Suprapubic skin (tissue), 4 donors: ENCODE measurements at regions not wholly inside any gene's neighbourhood (a gene's known extent, or its start where the extent isn't known, plus 50 kb on each side); places are given as distances from the start of the nearest gene placed in this dataset.

Experiments
- DNase-seq, 2 donors: peaks; one replicate each; pipeline ENCODE4 v3.0.0-alpha.2; 2019; ENCODE audit warnings: low spot score in 2 of 2
- H3K27ac ChIP-seq: fragments of 200-600 bp; sonication (generic); one replicate; pipeline ENCODE4 v1.5.1; 2019
- H3K27me3 ChIP-seq: fragments of 200-600 bp; sonication (generic); one replicate; pipeline ENCODE4 v1.5.1; 2019
- H3K36me3 ChIP-seq: fragments of 200-600 bp; sonication (generic); one replicate; pipeline ENCODE4 v1.5.1; 2019
- H3K4me1 ChIP-seq: fragments of 200-600 bp; sonication (generic); one replicate; pipeline ENCODE4 v1.5.1; 2019
- H3K4me3 ChIP-seq: fragments of 200-600 bp; sonication (generic); one replicate; pipeline ENCODE4 v1.5.1; 2019; ENCODE audit warnings: mild to moderate bottlenecking
- H3K9me3 ChIP-seq: fragments of 200-600 bp; sonication (generic); one replicate; pipeline ENCODE4 v1.5.1; 2019
- CTCF ChIP-seq, 2 donors: fragments of 200-600 bp in 1 of 2; fragments of 450-650 bp in 1 of 2; sonication (generic) in 1 of 2; IDR thresholded peaks; one replicate each; pipeline ENCODE4 v1.5.1; 2016 to 2019; ENCODE audit warnings: antibody characterized with exemption in 2 of 2, mild to moderate bottlenecking in 1 of 2, moderate library complexity in 1 of 2
- EP300 ChIP-seq: sonication (generic); formaldehyde crosslinking; IDR thresholded peaks from one replicate; pipeline ENCODE4 v1.6.1; 2017; ENCODE audit warnings: antibody characterized with exemption
- POLR2A ChIP-seq, 2 donors: fragments of 450-650 bp; IDR thresholded peaks; one replicate each; pipeline ENCODE4 v1.6.1; 2017; ENCODE audit warnings: antibody characterized with exemption in 2 of 2, mild to moderate bottlenecking in 2 of 2, moderate library complexity in 2 of 2
- POLR2AphosphoS5 ChIP-seq, 3 donors: sonication (generic); formaldehyde crosslinking; IDR thresholded peaks; one replicate each; pipeline ENCODE4 v1.6.1; 2017; ENCODE audit warnings: antibody characterized with exemption in 3 of 3
- WGBS: methylation state at CpG from one replicate; pipeline ENCODE4 v1.1.5; 2018; 5-methylcytosine and 5-hydroxymethylcytosine counted together

DNA sequence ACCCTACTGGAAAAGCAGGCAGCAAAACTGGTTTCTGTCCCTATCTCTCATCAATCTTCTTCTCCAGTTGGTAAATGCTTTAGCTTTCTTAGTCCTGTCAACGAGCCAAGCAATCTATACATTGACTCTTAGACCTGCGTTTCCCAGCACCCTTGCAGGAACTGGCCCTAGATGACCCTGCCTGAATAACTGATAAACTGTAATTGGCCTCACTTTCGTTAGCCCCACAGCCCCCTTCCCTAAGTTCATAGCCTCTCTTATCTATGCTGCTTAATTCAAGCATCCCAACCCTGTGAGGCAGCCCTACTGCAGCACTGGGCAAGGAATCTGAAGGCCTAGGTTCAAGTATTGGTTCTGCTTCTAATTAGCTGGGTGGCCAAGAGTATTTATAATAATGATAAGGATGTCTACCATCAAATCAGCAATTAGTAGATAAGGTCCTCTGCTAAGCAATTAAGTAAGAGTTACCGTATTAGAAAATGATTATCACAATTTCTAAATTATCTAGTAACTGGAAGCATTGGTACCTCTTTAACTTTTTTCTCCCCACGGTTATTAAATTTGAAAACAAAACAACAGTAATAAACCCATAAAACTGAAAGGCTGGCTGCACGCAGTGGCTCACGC, 86.4 kb upstream of the RMDN2 start:
- no peaks in the 10 kb centered on the region for H3K36me3 ChIP-seq
- H3K27me3 ChIP-seq = no peaks in the 10 kb centered on the region
- H3K4me3 ChIP-seq = no peak overlapping the region
- no peak for DNase-seq
- TF ChIP-seq EP300 = no peak
- no peak for TF ChIP-seq CTCF (IDR thresholded peaks at IDR 0.05)
- no peak for TF ChIP-seq POLR2A (IDR thresholded peaks at IDR 0.05)
- TF ChIP-seq POLR2AphosphoS5 (IDR thresholded peaks at IDR 0.05) = no peak
- no peak overlapping the region for H3K27ac ChIP-seq
- WGBS = 87% methylated on average over 7 of the region's 7 CpGs
- no peaks in the 10 kb centered on the region for H3K9me3 ChIP-seq
- H3K4me1 ChIP-seq = no peaks in the 10 kb centered on the region

- H3K4me3 ChIP-seq = no peak overlapping the region
- no peak for TF ChIP-seq EP300
- H3K9me3 ChIP-seq = no peaks in the 10 kb centered on the region
- H3K27me3 ChIP-seq = no peaks in the 10 kb centered on the region
- DNase-seq = no peak
- no peaks in the 10 kb centered on the region for H3K36me3 ChIP-seq
- WGBS = 87% methylated on average over 3 of the region's 3 CpGs
- H3K4me1 ChIP-seq = no peaks in the 10 kb centered on the region
- no peak overlapping the region for H3K27ac ChIP-seq
These were observed 85.1 kb upstream of the RMDN2 start for GRCh38 chr2:37839991-37840390.

GRCh38 chr2:37842732-37843440, 82.2 kb upstream of the RMDN2 start:
- no peaks in the 10 kb centered on the region for H3K27me3 ChIP-seq
- no peaks in the 10 kb centered on the region for H3K36me3 ChIP-seq
- no peaks in the 10 kb centered on the region for H3K4me1 ChIP-seq
- no peak overlapping the region for H3K4me3 ChIP-seq
- H3K27ac ChIP-seq = no peak overlapping the region
- no peaks in the 10 kb centered on the region for H3K9me3 ChIP-seq
- no peak for DNase-seq
- TF ChIP-seq CTCF (IDR thresholded peaks at IDR 0.05) (no peak), POLR2A (IDR thresholded peaks at IDR 0.05) (no peak), EP300 (no peak), POLR2AphosphoS5 (IDR thresholded peaks at IDR 0.05) (no peak)

- 0% methylated on average over 1 of the region's 1 CpG for WGBS
- Histone ChIP-seq H3K36me3 (no peaks in the 10 kb centered on the region), H3K4me3 (no peak overlapping the region), H3K4me1 (no peaks in the 10 kb centered on the region), H3K27ac (no peak overlapping the region), H3K27me3 (no peaks in the 10 kb centered on the region), H3K9me3 (no peaks in the 10 kb centered on the region)
- no peak for DNase-seq
- TF ChIP-seq POLR2AphosphoS5 (IDR thresholded peaks at IDR 0.05) (no peak), POLR2A (IDR thresholded peaks at IDR 0.05) (no peak), CTCF (IDR thresholded peaks at IDR 0.05) (no peak), EP300 (no peak)
These were observed 81.5 kb upstream of the RMDN2 start for GRCh38 chr2:37843556-37843955.

DNA sequence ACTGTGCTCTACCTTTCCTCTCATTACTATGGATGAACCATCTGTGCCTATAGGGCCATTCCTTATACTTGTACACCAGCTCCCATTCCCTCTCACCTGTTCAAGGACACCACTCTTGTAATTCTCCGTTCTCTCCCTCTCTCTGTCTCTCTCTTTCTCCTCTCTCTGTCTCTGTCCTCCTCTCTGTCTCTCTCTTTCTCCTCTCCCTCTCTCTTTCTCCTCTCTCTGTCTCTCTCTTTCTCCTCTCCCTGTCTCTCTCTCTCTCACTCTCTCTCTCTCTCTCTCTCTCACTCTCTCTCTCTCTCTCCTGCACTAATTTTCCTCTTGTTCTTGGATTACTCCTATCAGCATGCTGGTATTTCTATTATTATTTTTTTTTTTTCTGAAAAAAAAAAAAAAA, 78.9 kb upstream of the RMDN2 start:
- DNase-seq = no peak
- 94% methylated on average over 1 of the region's 1 CpG for WGBS
- H3K4me3 ChIP-seq = no peak overlapping the region
- no peaks in the 10 kb centered on the region for H3K36me3 ChIP-seq
- no peak for TF ChIP-seq POLR2A (IDR thresholded peaks at IDR 0.05)
- no peak for TF ChIP-seq POLR2AphosphoS5 (IDR thresholded peaks at IDR 0.05)
- no peak for TF ChIP-seq EP300
- TF ChIP-seq CTCF (IDR thresholded peaks at IDR 0.05) = no peak
- no peaks in the 10 kb centered on the region for H3K27me3 ChIP-seq
- no peaks in the 10 kb centered on the region for H3K9me3 ChIP-seq
- H3K27ac ChIP-seq = no peak overlapping the region
- no peaks in the 10 kb centered on the region for H3K4me1 ChIP-seq
